ENCODE measurements at regions not wholly inside any gene's neighbourhood (a gene's known extent, or its start where the extent isn't known, plus 50 kb on each side); places are given as distances from the start of the nearest gene placed in this dataset.
"Not testable (repeated sequence)": the region's sequence is repeated elsewhere in the genome, so short reads cannot be mapped to it uniquely, and the experiment has no call there.

DNA sequence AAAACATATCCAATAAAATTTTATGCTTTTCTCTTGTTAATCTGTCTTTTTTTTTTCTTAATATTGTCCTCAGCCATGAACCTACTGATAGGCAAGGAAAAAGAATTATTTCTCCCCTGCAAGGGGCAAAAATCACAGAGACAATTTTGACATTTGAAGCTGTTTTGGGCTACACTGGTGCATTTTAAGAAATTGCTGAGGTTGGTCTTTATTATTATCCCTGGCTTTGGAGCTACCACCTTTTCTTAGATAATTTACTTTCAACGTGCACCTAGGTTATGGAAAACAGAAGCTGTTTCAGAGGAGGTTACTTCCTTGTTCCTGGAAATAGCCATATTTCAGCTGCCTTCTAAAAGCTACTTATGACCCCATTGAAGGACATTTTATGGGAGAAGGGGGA, 195.5 kb upstream of the KYNU start:
- Mint-ChIP-seq H3K27me3 (no peaks in the 10 kb centered on the region), H3K27ac (no peak overlapping the region)
- intact Hi-C loops (cut with micrococcal nuclease) = no loop called here

GRCh38 chr2:142678164-142678563, 199.3 kb upstream of the KYNU start:
- H3K9me3 Mint-ChIP-seq = no peaks in the 10 kb centered on the region
- H3K27ac Mint-ChIP-seq = no peak overlapping the region
- H3K36me3 Mint-ChIP-seq (ENCODE audit: low read depth) = no peaks in the 10 kb centered on the region
- H3K27me3 Mint-ChIP-seq = no peaks in the 10 kb centered on the region
- no peak overlapping the region for H3K4me3 Mint-ChIP-seq
- H3K4me1 Mint-ChIP-seq = no peaks in the 10 kb centered on the region
- intact Hi-C loops (cut with micrococcal nuclease) = no loop called here
- no peak for DNase-seq

More for the DNA sequence above, 195.5 kb upstream of the KYNU start:
- DNase-seq = no peak
- no peak overlapping the region for H3K4me3 Mint-ChIP-seq
- no peaks in the 10 kb centered on the region for H3K9me3 Mint-ChIP-seq
- no peaks in the 10 kb centered on the region for H3K4me1 Mint-ChIP-seq
- H3K36me3 Mint-ChIP-seq (ENCODE audit: low read depth) = no peaks in the 10 kb centered on the region

DNA sequence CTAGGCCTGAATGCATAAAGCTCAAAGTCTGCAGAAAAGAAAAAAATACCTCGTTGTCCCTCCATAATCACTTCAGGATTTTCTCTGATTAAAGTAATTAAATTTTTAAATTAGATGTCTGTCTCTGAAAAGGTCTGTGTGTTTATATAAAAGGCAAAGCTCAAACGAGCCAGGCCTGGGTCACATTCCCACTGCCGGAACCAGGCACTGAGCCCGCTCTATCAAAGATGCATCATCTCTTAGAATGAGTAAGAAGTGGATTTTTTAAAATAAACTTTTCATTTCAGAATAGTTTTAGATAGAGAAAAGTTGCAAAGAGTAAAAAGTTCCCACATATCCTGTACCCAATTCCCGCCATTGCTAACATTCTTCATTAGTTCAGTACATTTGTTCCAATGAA, 202.1 kb upstream of the KYNU start:
- intact Hi-C loops (cut with micrococcal nuclease) = no loop called here
- H3K36me3 Mint-ChIP-seq (ENCODE audit: low read depth) = no peaks in the 10 kb centered on the region
- H3K4me1 Mint-ChIP-seq = no peaks in the 10 kb centered on the region
- H3K9me3 Mint-ChIP-seq = no peaks in the 10 kb centered on the region
- DNase-seq = no peak
- no peak overlapping the region for H3K27ac Mint-ChIP-seq
- no peak overlapping the region for H3K4me3 Mint-ChIP-seq
- no peaks in the 10 kb centered on the region for H3K27me3 Mint-ChIP-seq

- no peak for DNase-seq
- Mint-ChIP-seq H3K4me1 (no peaks in the 10 kb centered on the region), H3K27ac (no peak overlapping the region), H3K36me3 (ENCODE audit: low read depth) (no peaks in the 10 kb centered on the region), H3K9me3 (no peaks in the 10 kb centered on the region), H3K27me3 (no peaks in the 10 kb centered on the region), H3K4me3 (no peak overlapping the region)
- intact Hi-C loops (cut with micrococcal nuclease) = no loop called here
Observed at GRCh38 chr2:142673836-142674235, 203.6 kb upstream of the KYNU start.

DNA sequence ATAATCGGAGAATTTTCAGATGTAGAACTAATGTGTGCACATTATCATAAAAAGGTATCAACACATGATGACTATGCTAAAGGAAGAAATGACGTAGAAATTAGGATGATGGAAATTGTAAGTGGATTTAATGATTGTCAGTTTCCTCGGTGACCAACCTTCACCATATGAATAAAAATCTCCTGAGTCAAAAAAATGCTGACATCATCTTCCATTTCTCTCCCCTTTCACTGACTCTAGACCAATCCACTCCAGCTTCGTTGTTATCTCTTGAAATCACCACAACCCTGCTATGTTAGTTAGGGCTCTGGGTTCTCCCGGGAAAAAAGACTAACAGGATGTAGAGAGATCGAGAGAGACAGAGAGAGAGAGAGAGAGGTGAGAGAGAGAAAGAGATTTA, 204.8 kb upstream of the KYNU start:
- Mint-ChIP-seq H3K27me3 (no peaks in the 10 kb centered on the region), H3K27ac (no peak overlapping the region), H3K4me1 (no peaks in the 10 kb centered on the region), H3K36me3 (ENCODE audit: low read depth) (no peaks in the 10 kb centered on the region), H3K9me3 (no peaks in the 10 kb centered on the region), H3K4me3 (no peak overlapping the region)
- intact Hi-C loops (cut with micrococcal nuclease) = no loop called here
- DNase-seq = no peak

DNA sequence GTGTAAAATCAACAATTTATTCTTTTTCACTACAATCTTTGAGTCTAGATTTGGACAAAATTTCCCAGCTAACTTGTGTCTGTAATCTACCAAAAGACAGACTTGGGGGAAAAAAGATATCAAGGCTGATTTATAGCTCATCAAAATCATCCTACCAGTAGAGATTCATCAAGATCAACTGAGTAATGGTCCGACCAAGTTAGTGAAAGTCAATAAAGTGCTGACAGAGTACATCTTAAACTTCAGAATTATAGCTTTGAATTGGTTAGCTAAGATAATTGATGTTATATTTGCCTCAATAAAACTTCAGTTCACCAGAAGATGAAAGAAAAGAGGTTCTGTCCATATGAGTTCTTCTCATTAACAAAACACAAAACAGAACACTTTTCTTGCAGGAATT, 207.1 kb upstream of the KYNU start:
- no peak for DNase-seq
- Mint-ChIP-seq H3K9me3 (no peaks in the 10 kb centered on the region), H3K36me3 (ENCODE audit: low read depth) (no peaks in the 10 kb centered on the region), H3K27ac (no peak overlapping the region), H3K4me3 (no peak overlapping the region), H3K27me3 (no peaks in the 10 kb centered on the region), H3K4me1 (no peaks in the 10 kb centered on the region)
- intact Hi-C loops (cut with micrococcal nuclease) = no loop called here

GRCh38 chr2:142668420-142668819, 209.0 kb upstream of the KYNU start:
- no peaks in the 10 kb centered on the region for H3K36me3 Mint-ChIP-seq (ENCODE audit: low read depth)
- no peak overlapping the region for H3K27ac Mint-ChIP-seq
- H3K4me1 Mint-ChIP-seq = no peaks in the 10 kb centered on the region
- no peak overlapping the region for H3K4me3 Mint-ChIP-seq
- H3K9me3 Mint-ChIP-seq = no peaks in the 10 kb centered on the region
- intact Hi-C loops (cut with micrococcal nuclease) = no loop called here
- H3K27me3 Mint-ChIP-seq = no peaks in the 10 kb centered on the region
- DNase-seq = no peak

DNA sequence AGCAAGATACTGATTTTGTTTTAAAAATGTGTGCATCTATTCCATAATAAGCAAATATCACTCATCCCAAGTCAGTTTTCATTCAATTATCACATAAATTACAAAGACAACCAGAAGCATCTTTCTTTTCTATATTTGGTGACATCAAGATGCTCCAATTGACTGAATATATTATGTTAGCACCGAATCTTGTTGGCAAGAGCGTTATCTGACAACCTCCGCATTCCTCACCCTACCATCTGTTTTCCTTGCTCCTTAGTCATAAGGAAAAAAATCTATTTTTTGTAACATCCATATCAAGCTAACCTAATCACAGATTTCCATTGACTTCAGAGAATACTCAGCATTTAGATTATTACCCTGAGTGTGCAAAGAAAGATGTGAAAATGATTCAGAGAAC, 212.2 kb upstream of the KYNU start:
- Mint-ChIP-seq H3K4me3 (no peak overlapping the region), H3K4me1 (no peaks in the 10 kb centered on the region), H3K9me3 (no peaks in the 10 kb centered on the region), H3K36me3 (ENCODE audit: low read depth) (no peaks in the 10 kb centered on the region), H3K27ac (no peak overlapping the region), H3K27me3 (no peaks in the 10 kb centered on the region)
- intact Hi-C loops (cut with micrococcal nuclease) = no loop called here
- DNase-seq = no peak

- Mint-ChIP-seq H3K27me3 (no peaks in the 10 kb centered on the region), H3K4me3 (no peak overlapping the region), H3K27ac (no peak overlapping the region), H3K9me3 (no peaks in the 10 kb centered on the region), H3K36me3 (ENCODE audit: low read depth) (no peaks in the 10 kb centered on the region), H3K4me1 (no peaks in the 10 kb centered on the region)
- DNase-seq = no peak
- intact Hi-C loops (cut with micrococcal nuclease) = no loop called here
Observed at GRCh38 chr2:142650601-142651000, 226.9 kb upstream of the KYNU start.

DNA sequence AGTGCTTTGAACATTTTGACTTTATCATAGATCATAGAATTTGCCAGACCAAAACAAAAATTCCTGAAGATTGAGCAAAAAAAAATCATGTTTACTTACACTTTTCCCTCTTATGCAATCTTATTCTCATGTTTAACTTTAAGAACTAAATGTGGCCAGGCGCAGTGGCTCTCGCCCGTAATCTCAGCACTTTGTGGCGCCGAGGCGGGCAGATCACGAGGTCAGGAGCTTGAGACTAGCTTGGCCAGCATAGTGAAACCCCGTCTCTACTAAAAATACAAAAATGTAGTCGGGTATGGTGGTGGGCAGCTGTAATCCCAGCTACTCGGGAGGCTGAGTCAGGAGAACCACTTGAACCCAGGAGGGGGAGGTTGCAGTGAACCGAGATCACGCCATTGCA, 227.9 kb upstream of the KYNU start:
- Mint-ChIP-seq H3K27ac (no peak overlapping the region), H3K9me3 (no peaks in the 10 kb centered on the region), H3K27me3 (no peaks in the 10 kb centered on the region), H3K4me3 (no peak overlapping the region), H3K36me3 (ENCODE audit: low read depth) (no peaks in the 10 kb centered on the region), H3K4me1 (no peaks in the 10 kb centered on the region)
- intact Hi-C loops (cut with micrococcal nuclease) = no loop called here
- DNase-seq = no peak

- Mint-ChIP-seq H3K4me3 (no peak overlapping the region), H3K4me1 (no peaks in the 10 kb centered on the region), H3K36me3 (ENCODE audit: low read depth) (no peaks in the 10 kb centered on the region), H3K27me3 (no peaks in the 10 kb centered on the region), H3K27ac (no peak overlapping the region), H3K9me3 (no peaks in the 10 kb centered on the region)
- intact Hi-C loops (cut with micrococcal nuclease) = no loop called here
- no peak for DNase-seq
Observed at GRCh38 chr2:142642650-142643049, 234.8 kb upstream of the KYNU start.

DNA sequence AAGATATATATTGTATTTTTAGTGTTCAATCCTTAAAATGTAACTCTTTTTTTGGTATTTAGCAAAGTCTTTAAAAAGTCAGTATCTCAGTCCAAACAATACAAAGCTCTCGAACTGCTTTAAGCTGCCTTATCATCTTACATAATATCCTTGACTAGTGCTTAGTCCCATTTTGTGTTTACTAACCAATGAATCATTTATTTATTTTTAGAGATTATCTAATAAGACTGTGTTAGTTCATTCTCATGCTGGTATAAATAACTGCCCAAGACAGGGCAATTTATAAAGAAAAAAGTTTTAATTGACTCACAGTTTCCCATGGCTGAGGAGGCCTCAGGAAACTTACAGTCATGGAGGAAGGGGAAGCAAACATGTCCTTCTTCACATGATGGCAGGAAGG, 248.3 kb upstream of the KYNU start:
- H3K36me3 Mint-ChIP-seq (ENCODE audit: low read depth) = no peaks in the 10 kb centered on the region
- no peaks in the 10 kb centered on the region for H3K27me3 Mint-ChIP-seq
- intact Hi-C loops (cut with micrococcal nuclease) = no loop called here
- no peaks in the 10 kb centered on the region for H3K9me3 Mint-ChIP-seq
- no peak overlapping the region for H3K4me3 Mint-ChIP-seq
- no peak for DNase-seq
- H3K27ac Mint-ChIP-seq = no peak overlapping the region
- H3K4me1 Mint-ChIP-seq = no peaks in the 10 kb centered on the region

GRCh38 chr2:142621287-142621686, 256.2 kb upstream of the KYNU start:
- Mint-ChIP-seq H3K27ac (no peak overlapping the region), H3K9me3 (no peaks in the 10 kb centered on the region), H3K4me1 (no peaks in the 10 kb centered on the region), H3K4me3 (no peak overlapping the region), H3K27me3 (no peaks in the 10 kb centered on the region), H3K36me3 (ENCODE audit: low read depth) (no peaks in the 10 kb centered on the region)
- DNase-seq = no peak
- intact Hi-C loops (cut with micrococcal nuclease) = no loop called here

GRCh38 chr2:142617461-142617860, 260.0 kb upstream of the KYNU start:
- no peaks in the 10 kb centered on the region for H3K9me3 Mint-ChIP-seq
- no peaks in the 10 kb centered on the region for H3K4me1 Mint-ChIP-seq

DNA sequence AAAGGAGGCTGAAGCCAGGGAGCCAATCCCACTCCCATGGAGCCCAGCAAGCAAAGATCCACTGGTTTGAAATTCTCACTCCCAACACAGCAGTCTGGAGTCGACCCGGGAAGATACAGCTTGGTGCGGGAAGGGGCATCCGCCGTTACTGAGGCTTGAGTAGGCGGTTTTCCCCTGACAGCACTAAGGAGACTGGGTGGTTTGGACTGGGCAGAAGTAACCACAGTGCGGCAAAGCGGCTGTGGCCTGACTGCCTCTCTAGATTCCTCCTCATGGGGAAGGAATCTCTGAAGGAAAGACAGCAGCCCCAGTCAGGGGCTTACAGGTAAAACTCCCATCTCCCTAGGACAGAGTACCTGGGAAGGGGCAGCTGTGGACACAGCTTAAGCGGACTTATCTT, 261.6 kb upstream of the KYNU start:
- Mint-ChIP-seq H3K4me3 (no peak overlapping the region), H3K27ac (no peak overlapping the region), H3K9me3 (no peaks in the 10 kb centered on the region), H3K4me1 (no peaks in the 10 kb centered on the region), H3K27me3 (no peaks in the 10 kb centered on the region), H3K36me3 (ENCODE audit: low read depth) (no peaks in the 10 kb centered on the region)
- intact Hi-C loops (cut with micrococcal nuclease) = no loop called here
- DNase-seq = no peak

More at GRCh38 chr2:142617461-142617860, 260.0 kb upstream of the KYNU start:
- no peaks in the 10 kb centered on the region for H3K27me3 Mint-ChIP-seq
- no peak overlapping the region for H3K27ac Mint-ChIP-seq
- H3K4me3 Mint-ChIP-seq = no peak overlapping the region
- DNase-seq = no peak
- intact Hi-C loops (cut with micrococcal nuclease) = no loop called here
- no peaks in the 10 kb centered on the region for H3K36me3 Mint-ChIP-seq (ENCODE audit: low read depth)

DNA sequence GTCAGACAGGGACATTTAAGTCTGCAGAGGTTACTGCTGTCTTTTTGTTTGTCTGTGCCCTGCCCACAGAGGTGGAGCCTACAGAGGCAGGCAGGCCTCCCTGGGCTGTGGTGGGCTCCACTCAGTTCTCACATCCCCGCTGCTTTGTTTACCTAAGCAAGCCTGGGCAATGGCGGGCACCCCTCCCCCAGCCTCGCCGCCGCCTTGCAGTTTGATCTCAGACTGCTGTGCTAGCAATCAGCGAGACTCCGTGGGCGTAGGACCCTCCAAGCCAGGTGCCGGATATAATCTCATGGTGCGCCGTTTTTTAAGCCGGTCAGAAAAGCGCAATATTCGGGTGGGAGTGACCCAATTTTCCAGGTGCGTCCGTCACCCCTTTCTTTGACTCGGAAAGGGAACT, 264.3 kb upstream of the KYNU start:
- H3K9me3 Mint-ChIP-seq; H3K36me3 Mint-ChIP-seq (ENCODE audit: low read depth); H3K27me3 Mint-ChIP-seq; H3K27ac Mint-ChIP-seq; H3K4me3 Mint-ChIP-seq; DNase-seq; intact Hi-C loops (cut with micrococcal nuclease); H3K4me1 Mint-ChIP-seq: not testable (repeated sequence)
